NT2/D1 (cell line): ENCODE measurements at regions not wholly inside any gene's neighbourhood (a gene's known extent, or its start where the extent isn't known, plus 50 kb on each side); places are given as distances from the start of the nearest gene placed in this dataset.

Source experiments
- SUZ12 ChIP-seq: IDR thresholded peaks from 2 replicates; pipeline ENCODE4 v1.6.1; 2011; ENCODE audit not compliant: insufficient read length, insufficient read depth; ENCODE audit errors: extremely low read depth
- YY1 ChIP-seq: IDR thresholded peaks from 2 replicates; pipeline ENCODE4 v1.6.1; 2011; ENCODE audit not compliant: insufficient read length, insufficient read depth
- ZNF274 ChIP-seq: IDR thresholded peaks from 2 replicates; pipeline ENCODE4 v1.6.1; 2011; ENCODE audit warnings: mild to moderate bottlenecking, low read depth, low read length

GRCh38 chr19:57002195-57002601 is 117.6 kb upstream of the USP29 start:
- TF ChIP-seq YY1 (no peak), ZNF274 (no peak), SUZ12 (no peak)
